ENCODE measurements at regions not wholly inside any gene's neighbourhood (a gene's known extent, or its start where the extent isn't known, plus 50 kb on each side); places are given as distances from the start of the nearest gene placed in this dataset.
A peak's percentile ranks its signal among the peaks of the same experiment; 100 is the strongest.

DNA sequence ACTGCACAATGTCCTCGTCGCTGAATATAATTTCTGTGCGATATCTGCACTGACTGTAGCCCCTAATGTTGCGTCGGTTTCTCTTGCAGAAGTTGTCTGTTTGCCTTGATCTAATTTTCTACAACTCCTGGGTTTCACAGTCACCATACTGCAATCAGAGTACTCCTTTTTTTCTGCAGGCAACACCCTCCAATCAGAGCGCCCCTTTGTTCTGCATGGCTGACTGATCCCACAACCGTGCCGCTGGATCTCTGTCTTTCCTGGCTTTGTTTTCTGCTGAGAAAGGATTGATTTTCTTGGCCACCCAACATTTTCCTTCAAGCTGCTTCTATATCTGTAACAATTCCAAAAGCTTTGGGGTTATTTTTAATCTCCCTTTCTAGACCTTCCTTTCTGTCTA is 182.2 kb upstream of the SMARCA2 start:
- H3K4me2 ChIP-seq: no peak overlapping the region
- H3K4me3 ChIP-seq: no peak overlapping the region
- H3K9me3 ChIP-seq (replicated peaks in 1 of 11): no peaks in the 10 kb centered on the region
- H4K20me1 ChIP-seq: no peaks in the 10 kb centered on the region
- no peak overlapping the region for H3K9ac ChIP-seq
- no peaks in the 10 kb centered on the region for H3K4me1 ChIP-seq
- no peaks in the 10 kb centered on the region for H3K27me3 ChIP-seq
- H3K36me3 ChIP-seq: no peaks in the 10 kb centered on the region
- no peak for TF ChIP-seq Cebpa-rat (IDR thresholded peaks at IDR 0.05)
- no peak overlapping the region for H3K27ac ChIP-seq

DNA sequence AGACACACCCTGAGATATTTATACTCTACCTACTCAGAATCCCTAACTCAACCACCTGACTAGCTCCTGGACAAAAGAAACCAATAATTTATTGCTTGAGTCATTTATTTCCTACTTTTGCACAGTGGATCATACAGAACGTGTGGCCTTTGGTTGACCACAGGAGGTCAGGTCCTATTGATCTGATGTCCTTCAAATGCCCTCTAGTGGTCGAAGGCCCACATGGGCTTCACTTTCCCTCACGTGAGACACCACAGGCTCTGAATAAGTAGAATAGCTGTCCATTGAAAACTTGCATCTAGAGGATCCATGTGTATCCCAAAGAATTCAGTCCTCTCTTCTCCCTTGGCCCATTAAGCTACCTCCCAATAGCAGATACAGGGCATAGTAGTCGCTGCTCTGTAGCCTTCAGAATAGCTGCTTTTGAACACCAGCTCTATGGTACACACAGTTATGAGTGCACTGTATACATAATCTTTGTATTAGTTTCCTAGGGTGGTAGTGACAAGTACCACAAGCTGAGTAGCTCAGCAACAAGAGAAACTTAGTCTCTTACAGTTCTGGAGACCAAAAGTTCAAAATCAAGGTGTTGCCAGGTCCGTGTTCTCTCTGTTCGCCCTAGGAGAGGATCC is 177.6 kb upstream of the SMARCA2 start:
- Histone ChIP-seq H3K36me3 (no peaks in the 10 kb centered on the region), H3K27me3 (no peaks in the 10 kb centered on the region), H3K27ac (no peak overlapping the region), H3K4me3 (no peak overlapping the region), H3K4me1 (no peaks in the 10 kb centered on the region), H3K9ac (no peak overlapping the region), H4K20me1 (no peaks in the 10 kb centered on the region), H3K4me2 (no peak overlapping the region), H3K9me3 (replicated peaks in 1 of 11) (no peaks in the 10 kb centered on the region)
- no peak for TF ChIP-seq Cebpa-rat (IDR thresholded peaks at IDR 0.05)

DNA sequence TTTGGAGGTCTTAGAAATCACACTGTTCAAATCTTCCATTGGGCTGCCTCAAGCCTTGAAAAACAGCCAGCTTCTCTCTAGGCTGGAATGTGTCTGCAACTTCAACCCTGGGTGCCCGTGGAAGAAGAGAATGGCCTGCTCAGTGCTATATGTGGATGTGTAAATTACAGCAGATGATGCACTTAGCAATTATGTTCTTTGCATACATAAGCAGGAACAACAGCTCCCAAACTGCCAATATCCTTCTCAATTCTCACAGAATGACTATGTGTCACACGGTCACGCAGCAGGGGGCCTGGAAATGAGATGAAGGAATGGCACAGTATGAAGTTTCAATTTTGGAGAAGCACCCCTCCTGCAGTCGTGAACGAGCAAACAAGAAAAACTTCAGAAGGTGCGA is 175.2 kb upstream of the SMARCA2 start:
- no peaks in the 10 kb centered on the region for H3K9me3 ChIP-seq (replicated peaks in 1 of 11)
- no peaks in the 10 kb centered on the region for H3K4me1 ChIP-seq
- H3K27me3 ChIP-seq: no peaks in the 10 kb centered on the region
- no peak overlapping the region for H3K9ac ChIP-seq
- H3K27ac ChIP-seq: no peak overlapping the region
- no peak for TF ChIP-seq Cebpa-rat (IDR thresholded peaks at IDR 0.05)
- no peaks in the 10 kb centered on the region for H4K20me1 ChIP-seq
- no peak overlapping the region for H3K4me3 ChIP-seq
- no peaks in the 10 kb centered on the region for H3K36me3 ChIP-seq
- H3K4me2 ChIP-seq: no peak overlapping the region

DNA sequence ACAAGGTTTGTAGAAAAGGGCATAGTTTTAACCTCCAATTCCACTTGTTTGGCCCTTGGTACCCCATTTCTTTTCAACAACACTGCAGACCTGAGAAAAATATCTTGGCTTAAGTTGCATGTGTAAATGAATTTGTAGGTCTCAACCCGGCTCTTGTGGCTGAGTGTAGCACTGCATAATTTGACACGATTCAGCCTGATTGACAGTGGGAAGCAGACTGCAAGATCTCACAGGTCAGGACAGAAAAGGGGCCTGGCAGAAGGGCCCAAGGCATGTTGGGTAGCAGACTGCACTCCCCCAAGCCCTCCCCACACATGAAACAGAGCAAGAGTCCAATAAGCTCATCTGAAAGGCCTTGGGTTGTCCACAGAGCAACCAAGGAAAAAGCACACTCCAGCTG is 169.7 kb upstream of the SMARCA2 start:
- Histone ChIP-seq H3K4me3 (no peak overlapping the region), H3K36me3 (no peaks in the 10 kb centered on the region), H4K20me1 (no peaks in the 10 kb centered on the region), H3K9me3 (replicated peaks in 1 of 11) (no peaks in the 10 kb centered on the region), H3K27ac (no peak overlapping the region), H3K4me2 (peak overlapping the region in 3 of 11 experiments; percentile 6 to 28 (median 16); a peak in 4 of 22 replicates), H3K27me3 (no peaks in the 10 kb centered on the region), H3K4me1 (peaks cover 0 to 6% (median 0%) of the 10 kb centered on the region in 10 experiments; a peak in 2 of 20 replicates), H3K9ac (no peak overlapping the region)
- TF ChIP-seq Cebpa-rat (IDR thresholded peaks at IDR 0.05): no peak

DNA sequence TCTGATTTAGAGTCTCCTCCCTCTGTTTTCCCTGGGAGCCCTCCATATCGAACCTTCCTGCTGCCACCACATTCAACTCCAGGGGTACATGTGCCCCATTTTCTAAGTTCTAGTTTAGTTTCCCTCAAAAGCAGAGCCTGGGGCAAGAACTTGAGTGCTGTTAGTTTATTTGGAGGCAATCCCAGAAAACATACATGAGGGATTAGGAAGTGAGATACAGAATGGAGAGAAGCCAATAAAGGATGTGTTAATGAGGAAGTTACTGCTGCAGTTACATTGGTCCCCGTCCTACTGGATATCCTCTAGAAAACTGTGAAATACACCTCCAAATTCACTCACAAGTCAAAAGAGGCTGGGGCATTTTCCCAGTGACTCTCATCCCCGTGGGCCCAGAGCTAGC is 159.4 kb upstream of the SMARCA2 start:
- H3K27me3 ChIP-seq: no peaks in the 10 kb centered on the region

DNA sequence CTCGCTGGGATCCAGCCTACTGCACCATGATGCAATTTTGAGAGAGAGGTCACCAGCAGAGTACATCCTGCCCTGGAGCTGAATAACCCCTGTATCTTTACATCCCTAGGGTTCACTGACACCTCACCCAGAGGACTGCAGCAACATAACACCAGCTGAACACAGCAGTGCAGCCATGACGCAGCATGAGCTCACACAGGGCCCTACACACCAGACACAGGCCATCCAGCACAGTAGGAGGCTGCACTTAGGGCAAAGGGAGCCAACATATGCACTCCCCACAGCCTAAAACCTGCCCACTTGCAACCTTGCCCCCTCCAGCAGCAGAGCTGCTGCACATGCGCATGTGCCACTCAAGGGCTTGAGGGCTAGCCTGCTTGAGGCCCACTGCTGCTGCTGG is 157.3 kb upstream of the SMARCA2 start:
- no peaks in the 10 kb centered on the region for H4K20me1 ChIP-seq
- no peak overlapping the region for H3K4me3 ChIP-seq
- no peak for TF ChIP-seq Cebpa-rat (IDR thresholded peaks at IDR 0.05)

More for the DNA sequence above, 159.4 kb upstream of the SMARCA2 start:
- peaks cover 0 to 8% (median 0%) of the 10 kb centered on the region in 10 experiments; a peak in 3 of 20 replicates for H3K4me1 ChIP-seq
- H3K36me3 ChIP-seq: no peaks in the 10 kb centered on the region
- no peak overlapping the region for H3K9ac ChIP-seq
- H3K9me3 ChIP-seq (replicated peaks in 1 of 11): peaks cover 3 to 17% (median 7%) of the 10 kb centered on the region in 11 experiments; a peak in 21 of 22 replicates
- no peak overlapping the region for H3K4me3 ChIP-seq
- no peak for TF ChIP-seq Cebpa-rat (IDR thresholded peaks at IDR 0.05)
- no peaks in the 10 kb centered on the region for H4K20me1 ChIP-seq
- peak overlapping the region in 3 of 11 experiments; percentile 2 to 47 (median 4); a peak in 4 of 22 replicates for H3K4me2 ChIP-seq
- H3K27ac ChIP-seq: no peak overlapping the region

DNA sequence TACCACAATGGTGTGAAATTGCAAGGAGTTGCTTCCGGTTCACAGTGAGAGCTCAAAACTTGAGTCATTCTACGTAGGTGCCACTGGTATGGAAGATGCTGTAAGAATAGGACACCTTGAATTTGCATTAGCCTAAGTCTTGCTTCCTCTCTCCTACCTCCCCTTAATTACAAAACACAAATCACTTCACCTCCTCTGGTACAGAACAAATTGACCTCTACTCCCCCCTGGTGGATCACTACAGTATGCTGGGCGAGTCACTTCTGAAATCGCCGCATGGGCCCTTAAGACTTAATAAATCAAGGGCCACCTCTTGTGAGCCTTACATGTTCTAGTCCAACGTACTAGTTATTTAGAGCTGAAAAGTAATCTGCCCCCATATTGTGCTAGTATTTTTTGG is 145.3 kb upstream of the SMARCA2 start:
- no peak for TF ChIP-seq Cebpa-rat (IDR thresholded peaks at IDR 0.05)
- Histone ChIP-seq H3K4me2 (no peak overlapping the region), H3K4me1 (peaks cover 0 to 11% (median 0%) of the 10 kb centered on the region in 10 experiments; a peak in 4 of 20 replicates), H3K27me3 (no peaks in the 10 kb centered on the region), H3K9ac (no peak overlapping the region), H4K20me1 (no peaks in the 10 kb centered on the region), H3K36me3 (no peaks in the 10 kb centered on the region), H3K4me3 (no peak overlapping the region), H3K9me3 (replicated peaks in 1 of 11) (no peaks in the 10 kb centered on the region), H3K27ac (no peak overlapping the region)

More for the DNA sequence above, 157.3 kb upstream of the SMARCA2 start:
- no peaks in the 10 kb centered on the region for H3K27me3 ChIP-seq
- H3K36me3 ChIP-seq: no peaks in the 10 kb centered on the region
- H3K4me1 ChIP-seq: peaks cover 0 to 20% (median 0%) of the 10 kb centered on the region in 10 experiments; a peak in 4 of 20 replicates
- peaks cover 9 to 20% (median 11%) of the 10 kb centered on the region in 11 experiments; a peak in 21 of 22 replicates for H3K9me3 ChIP-seq (replicated peaks in 1 of 11)
- H3K9ac ChIP-seq: no peak overlapping the region
- H3K27ac ChIP-seq: no peak overlapping the region
- no peak overlapping the region for H3K4me2 ChIP-seq

DNA sequence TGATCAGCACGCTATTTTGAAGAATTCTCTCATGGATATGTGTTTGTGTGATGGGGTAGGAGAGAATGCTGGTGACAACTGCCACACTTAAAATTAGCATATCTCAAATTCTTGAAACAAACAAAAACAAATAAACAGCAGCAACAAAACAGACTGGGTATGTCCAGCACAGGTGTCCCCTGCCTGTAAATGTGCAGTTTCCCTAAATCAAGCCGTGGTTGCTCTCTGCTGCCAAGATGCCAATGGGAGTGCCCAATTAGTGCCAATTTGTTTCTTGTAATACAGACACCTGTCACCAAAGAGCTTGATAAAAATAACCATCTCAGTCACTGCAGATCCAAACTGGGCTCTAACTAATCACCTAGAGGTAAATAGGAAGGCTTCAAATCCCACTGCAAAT is 144.2 kb upstream of the SMARCA2 start:
- no peaks in the 10 kb centered on the region for H3K36me3 ChIP-seq
- no peak overlapping the region for H3K9ac ChIP-seq
- H4K20me1 ChIP-seq: no peaks in the 10 kb centered on the region
- H3K9me3 ChIP-seq (replicated peaks in 1 of 11): no peaks in the 10 kb centered on the region
- H3K4me2 ChIP-seq: no peak overlapping the region
- H3K27me3 ChIP-seq: no peaks in the 10 kb centered on the region
- no peak overlapping the region for H3K27ac ChIP-seq
- H3K4me3 ChIP-seq: no peak overlapping the region
- peaks cover 0 to 21% (median 0%) of the 10 kb centered on the region in 10 experiments; a peak in 6 of 20 replicates for H3K4me1 ChIP-seq
- TF ChIP-seq Cebpa-rat (IDR thresholded peaks at IDR 0.05): no peak

DNA sequence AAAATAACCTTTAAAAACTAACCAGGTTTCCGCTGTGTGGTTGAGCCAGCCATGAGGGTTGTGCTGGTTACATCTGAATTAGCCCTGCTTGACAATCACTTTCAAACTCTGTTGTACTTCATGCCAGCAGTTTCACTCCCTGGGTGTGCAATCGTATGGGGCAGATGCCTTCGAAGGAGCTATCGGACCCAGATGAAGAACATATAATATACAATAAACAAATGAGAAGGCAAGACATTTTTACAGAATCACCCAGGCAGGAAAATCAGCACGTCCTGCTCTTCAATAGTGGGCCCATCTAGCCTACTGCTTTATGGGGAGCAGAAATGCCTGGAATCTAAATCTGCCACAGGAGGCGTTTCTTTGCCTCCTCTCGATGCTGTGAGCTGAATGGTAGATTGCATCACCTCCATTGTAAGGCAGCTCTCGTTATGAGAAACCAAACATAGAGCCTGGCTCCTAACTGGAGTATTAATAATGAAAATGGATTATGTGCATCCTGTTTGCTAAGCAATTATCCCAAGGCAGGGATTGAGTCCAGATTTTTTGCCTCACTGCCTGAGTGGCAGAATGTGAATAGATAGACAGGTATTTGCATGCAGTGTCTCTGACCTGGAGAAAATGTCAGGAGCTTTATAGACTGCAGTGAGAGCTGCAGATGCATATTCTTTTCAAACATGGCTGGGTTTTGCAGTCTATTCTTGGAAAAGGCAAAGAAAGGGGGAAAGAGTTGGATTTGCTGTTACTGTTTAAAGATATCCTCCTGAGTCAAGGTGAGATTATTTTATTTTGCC is 143.3 kb upstream of the SMARCA2 start:
- no peaks in the 10 kb centered on the region for H3K27me3 ChIP-seq
- peaks cover 0 to 30% (median 0%) of the 10 kb centered on the region in 10 experiments; a peak in 6 of 20 replicates for H3K4me1 ChIP-seq
- H3K4me2 ChIP-seq: no peak overlapping the region
- no peak overlapping the region for H3K27ac ChIP-seq
- H3K9me3 ChIP-seq (replicated peaks in 1 of 11): no peaks in the 10 kb centered on the region
- TF ChIP-seq Cebpa-rat (IDR thresholded peaks at IDR 0.05): no peak
- H4K20me1 ChIP-seq: no peaks in the 10 kb centered on the region
- H3K9ac ChIP-seq: no peak overlapping the region
- H3K36me3 ChIP-seq: no peaks in the 10 kb centered on the region
- no peak overlapping the region for H3K4me3 ChIP-seq
